ENCODE measurements at regions not wholly inside any gene's neighbourhood (a gene's known extent, or its start where the extent isn't known, plus 50 kb on each side); places are given as distances from the start of the nearest gene placed in this dataset.

- Histone ChIP-seq H3K27ac (ENCODE audit: low read depth, low read length) (no peak overlapping the region), H2AFZ (ENCODE audit: insufficient read depth, low read length, poor library complexity) (no peak overlapping the region), H3K4ac (ENCODE audit: low read depth, low read length) (no peak overlapping the region), H3K4me1 (ENCODE audit: control insufficient read depth in 1 of 2, insufficient read depth in 2 of 2, low read length in 2 of 2) (peaks cover 0 to 3% of the 10 kb centered on the region in 2 experiments), H2BK12ac (ENCODE audit: low read length) (no peak overlapping the region), H2BK5ac (ENCODE audit: low read depth, low read length, poor library complexity) (no peak overlapping the region), H3K79me1 (ENCODE audit: low read length) (peaks cover 6% of the 10 kb centered on the region), H3K27me3 (ENCODE audit: insufficient read depth, low read length) (no peaks in the 10 kb centered on the region), H3K36me3 (ENCODE audit: control insufficient read depth in 1 of 2, insufficient read depth in 2 of 2, low read length in 2 of 2) (no peaks in the 10 kb centered on the region), H4K91ac (ENCODE audit: low read depth, low read length) (no peak overlapping the region), H3K23ac (ENCODE audit: low read length) (no peak overlapping the region), H2AK5ac (ENCODE audit: low read length) (no peak overlapping the region), H3K18ac (ENCODE audit: low read length) (no peak overlapping the region), H3K79me2 (ENCODE audit: control insufficient read depth, insufficient read depth, low read length, poor library complexity) (no peaks in the 10 kb centered on the region), H3K9me3 (ENCODE audit: insufficient read depth, low read depth, low read length) (no peaks in the 10 kb centered on the region), H3K14ac (ENCODE audit: low read length) (no peak overlapping the region), H4K12ac (ENCODE audit: low read depth, low read length) (no peak overlapping the region), H2BK120ac (ENCODE audit: insufficient read depth, low read length, poor library complexity) (no peak overlapping the region), H3K4me3 (ENCODE audit: low read depth, low read length) (no peak overlapping the region), H4K8ac (ENCODE audit: low read depth, low read length) (no peak overlapping the region), H3K9ac (ENCODE audit: low read length) (no peak overlapping the region), H3K4me2 (ENCODE audit: low read length) (no peak overlapping the region)
- WGBS (ENCODE audit: extremely low coverage, insufficient coverage, insufficient read length), result no CpG with 5 or more reads among the region's 3 CpGs
- DNase-seq, result no peak
Observed at GRCh38 chr2:163351143-163351542, 384.7 kb downstream of the FIGN start.

- no CpG with 5 or more reads among the region's 8 CpGs for WGBS (ENCODE audit: extremely low coverage, insufficient coverage, insufficient read length)
- peak overlapping the region; percentile 96 for H2BK5ac ChIP-seq (ENCODE audit: low read depth, low read length, poor library complexity)
- H4K8ac ChIP-seq (ENCODE audit: low read depth, low read length), result peak overlapping the region; percentile 88
- H3K14ac ChIP-seq (ENCODE audit: low read length), result peak overlapping the region; percentile 83
- peak overlapping the region; percentile 2 for H3K9ac ChIP-seq (ENCODE audit: low read length)
- H2AFZ ChIP-seq (ENCODE audit: insufficient read depth, low read length, poor library complexity), result peak overlapping the region; percentile 50
- peaks cover 6% of the 10 kb centered on the region for H3K79me1 ChIP-seq (ENCODE audit: low read length)
- H3K4ac ChIP-seq (ENCODE audit: low read depth, low read length), result peak overlapping the region; percentile 51
- peak overlapping the region; percentile 95 for H2BK120ac ChIP-seq (ENCODE audit: insufficient read depth, low read length, poor library complexity)
- H4K12ac ChIP-seq (ENCODE audit: low read depth, low read length), result no peak overlapping the region
- H3K9me3 ChIP-seq (ENCODE audit: insufficient read depth, low read depth, low read length), result no peaks in the 10 kb centered on the region
- DNase-seq, result peak; percentile 41 to 80
- no peaks in the 10 kb centered on the region for H3K27me3 ChIP-seq (ENCODE audit: insufficient read depth, low read length)
- peak overlapping the region; percentile 51 for H3K4me2 ChIP-seq (ENCODE audit: low read length)
- no peak overlapping the region for H3K4me3 ChIP-seq (ENCODE audit: low read depth, low read length)
- H3K36me3 ChIP-seq (ENCODE audit: control insufficient read depth in 1 of 2, insufficient read depth in 2 of 2, low read length in 2 of 2), result no peaks in the 10 kb centered on the region
- peak overlapping the region; percentile 90 for H4K91ac ChIP-seq (ENCODE audit: low read depth, low read length)
- H2AK5ac ChIP-seq (ENCODE audit: low read length), result no peak overlapping the region
- no peaks in the 10 kb centered on the region for H3K79me2 ChIP-seq (ENCODE audit: control insufficient read depth, insufficient read depth, low read length, poor library complexity)
- H3K23ac ChIP-seq (ENCODE audit: low read length), result no peak overlapping the region
- peak overlapping the region; percentile 91 for H3K27ac ChIP-seq (ENCODE audit: low read depth, low read length)
- peak overlapping the region; percentile 68 for H3K18ac ChIP-seq (ENCODE audit: low read length)
- peaks cover 0 to 3% of the 10 kb centered on the region in 2 experiments for H3K4me1 ChIP-seq (ENCODE audit: control insufficient read depth in 1 of 2, insufficient read depth in 2 of 2, low read length in 2 of 2)
- H2BK12ac ChIP-seq (ENCODE audit: low read length), result peak overlapping the region; percentile 94
Observed at GRCh38 chr2:163348857-163349380, 386.9 kb downstream of the FIGN start.

GRCh38 chr2:163347982-163348856, 387.6 kb downstream of the FIGN start:
- Histone ChIP-seq H2BK12ac (ENCODE audit: low read length) (peak overlapping the region; percentile 94), H3K9ac (ENCODE audit: low read length) (peak overlapping the region; percentile 2), H3K4me2 (ENCODE audit: low read length) (peak overlapping the region; percentile 51), H3K79me2 (ENCODE audit: control insufficient read depth, insufficient read depth, low read length, poor library complexity) (no peaks in the 10 kb centered on the region), H3K27ac (ENCODE audit: low read depth, low read length) (peak overlapping the region; percentile 91), H3K18ac (ENCODE audit: low read length) (peak overlapping the region; percentile 68), H2BK120ac (ENCODE audit: insufficient read depth, low read length, poor library complexity) (peak overlapping the region; percentile 95), H3K36me3 (ENCODE audit: control insufficient read depth in 1 of 2, insufficient read depth in 2 of 2, low read length in 2 of 2) (no peaks in the 10 kb centered on the region), H3K79me1 (ENCODE audit: low read length) (peaks cover 6% of the 10 kb centered on the region), H2BK5ac (ENCODE audit: low read depth, low read length, poor library complexity) (peak overlapping the region; percentile 96), H4K12ac (ENCODE audit: low read depth, low read length) (no peak overlapping the region), H3K14ac (ENCODE audit: low read length) (peak overlapping the region; percentile 83), H2AFZ (ENCODE audit: insufficient read depth, low read length, poor library complexity) (peak overlapping the region; percentile 50), H4K8ac (ENCODE audit: low read depth, low read length) (peak overlapping the region; percentile 88), H3K4me1 (ENCODE audit: control insufficient read depth in 1 of 2, insufficient read depth in 2 of 2, low read length in 2 of 2) (peaks cover 0 to 3% of the 10 kb centered on the region in 2 experiments), H3K23ac (ENCODE audit: low read length) (no peak overlapping the region), H3K27me3 (ENCODE audit: insufficient read depth, low read length) (no peaks in the 10 kb centered on the region), H2AK5ac (ENCODE audit: low read length) (peak overlapping the region; percentile 24), H3K4ac (ENCODE audit: low read depth, low read length) (peak overlapping the region; percentile 51), H4K91ac (ENCODE audit: low read depth, low read length) (peak overlapping the region; percentile 90), H3K9me3 (ENCODE audit: insufficient read depth, low read depth, low read length) (no peaks in the 10 kb centered on the region), H3K4me3 (ENCODE audit: low read depth, low read length) (no peak overlapping the region)
- no CpG with 5 or more reads among the region's 46 CpGs for WGBS (ENCODE audit: extremely low coverage, insufficient coverage, insufficient read length)
- DNase-seq, result peak; percentile 84 to 88

- WGBS (ENCODE audit: extremely low coverage, insufficient coverage, insufficient read length), result no CpG with 5 or more reads among the region's 6 CpGs
- no peaks in the 10 kb centered on the region for H3K36me3 ChIP-seq (ENCODE audit: control insufficient read depth in 1 of 2, insufficient read depth in 2 of 2, low read length in 2 of 2)
- H4K91ac ChIP-seq (ENCODE audit: low read depth, low read length), result no peak overlapping the region
Observed at GRCh38 chr2:163345795-163346573, 389.8 kb downstream of the FIGN start.

More at GRCh38 chr2:163345795-163346573, 389.8 kb downstream of the FIGN start:
- H4K12ac ChIP-seq (ENCODE audit: low read depth, low read length), result no peak overlapping the region
- H3K23ac ChIP-seq (ENCODE audit: low read length), result no peak overlapping the region
- H3K27me3 ChIP-seq (ENCODE audit: insufficient read depth, low read length), result no peaks in the 10 kb centered on the region
- H3K4me2 ChIP-seq (ENCODE audit: low read length), result peak overlapping the region; percentile 36
- H4K8ac ChIP-seq (ENCODE audit: low read depth, low read length), result no peak overlapping the region
- H3K9ac ChIP-seq (ENCODE audit: low read length), result no peak overlapping the region
- H3K4me1 ChIP-seq (ENCODE audit: control insufficient read depth in 1 of 2, insufficient read depth in 2 of 2, low read length in 2 of 2), result peaks cover 0 to 3% of the 10 kb centered on the region in 2 experiments
- H2AK5ac ChIP-seq (ENCODE audit: low read length), result no peak overlapping the region
- H2AFZ ChIP-seq (ENCODE audit: insufficient read depth, low read length, poor library complexity), result no peak overlapping the region
- no peaks in the 10 kb centered on the region for H3K9me3 ChIP-seq (ENCODE audit: insufficient read depth, low read depth, low read length)
- H3K4me3 ChIP-seq (ENCODE audit: low read depth, low read length), result no peak overlapping the region
- peaks cover 6% of the 10 kb centered on the region for H3K79me1 ChIP-seq (ENCODE audit: low read length)
- peak; percentile 25 to 94 for DNase-seq
- no peaks in the 10 kb centered on the region for H3K79me2 ChIP-seq (ENCODE audit: control insufficient read depth, insufficient read depth, low read length, poor library complexity)
- no peak overlapping the region for H3K4ac ChIP-seq (ENCODE audit: low read depth, low read length)
- no peak overlapping the region for H3K27ac ChIP-seq (ENCODE audit: low read depth, low read length)
- H3K14ac ChIP-seq (ENCODE audit: low read length), result no peak overlapping the region
- no peak overlapping the region for H2BK120ac ChIP-seq (ENCODE audit: insufficient read depth, low read length, poor library complexity)
- no peak overlapping the region for H3K18ac ChIP-seq (ENCODE audit: low read length)
- H2BK5ac ChIP-seq (ENCODE audit: low read depth, low read length, poor library complexity), result no peak overlapping the region
- no peak overlapping the region for H2BK12ac ChIP-seq (ENCODE audit: low read length)
